Loucy (cell line): ENCODE measurements at regions not wholly inside any gene's neighbourhood (a gene's known extent, or its start where the extent isn't known, plus 50 kb on each side); places are given as distances from the start of the nearest gene placed in this dataset.

Experiments
- H2AFZ ChIP-seq: fragments of 200-600 bp; sonication (generic); 2 replicates; pipeline ENCODE4 v1.6.0; 2016; ENCODE audit warnings: antibody characterized with exemption, mild to moderate bottlenecking, low read length, moderate library complexity
- H3F3A ChIP-seq: fragments of 200-600 bp; 2 replicates; pipeline ENCODE4 v1.6.0; 2016; ENCODE audit warnings: antibody characterized with exemption, low read depth, mild to moderate bottlenecking
- H3K27me3 ChIP-seq: fragments of 200-600 bp; sonication (generic); 2 replicates; pipeline ENCODE4 v1.6.1; 2014; ENCODE audit warnings: low read length, mild to moderate bottlenecking; ENCODE audit not compliant: insufficient read depth, poor library complexity, severe bottlenecking
- H3K36me3 ChIP-seq: fragments of 200-600 bp; sonication (generic); 2 replicates; pipeline ENCODE4 v1.6.1; 2016; ENCODE audit warnings: low read length; ENCODE audit not compliant: insufficient read depth
- H3K4me1 ChIP-seq: fragments of 200-600 bp; sonication (generic); 2 replicates; pipeline ENCODE4 v1.5.1; 2014; ENCODE audit warnings: low read length, mild to moderate bottlenecking; ENCODE audit not compliant: insufficient read depth, poor library complexity, severe bottlenecking
- H3K4me2 ChIP-seq: fragments of 200-600 bp; sonication (generic); 2 replicates; pipeline ENCODE4 v1.6.0; 2014; ENCODE audit warnings: antibody characterized with exemption, low read length, low read depth, mild to moderate bottlenecking; ENCODE audit not compliant: poor library complexity, severe bottlenecking
- H3K4me3 ChIP-seq: fragments of 200-600 bp; sonication (generic); 2 replicates; pipeline ENCODE4 v1.5.1; 2014; ENCODE audit warnings: low read length, mild to moderate bottlenecking, mixed read lengths; ENCODE audit not compliant: poor library complexity, severe bottlenecking
- H3K79me2 ChIP-seq: fragments of 200-600 bp; sonication (generic); 2 replicates; pipeline ENCODE4 v1.6.1; 2014; ENCODE audit warnings: low read length; ENCODE audit not compliant: insufficient read depth
- H3K9ac ChIP-seq: fragments of 200-600 bp; sonication (generic); 2 replicates; pipeline ENCODE4 v1.6.0; 2014; ENCODE audit warnings: mild to moderate bottlenecking, low read depth, low read length, moderate library complexity; ENCODE audit not compliant: poor library complexity, severe bottlenecking
- H3K9me2 ChIP-seq: fragments of 200-600 bp; sonication (generic); replicated peaks from 2 replicates; pipeline ENCODE4 v1.6.1; 2016; ENCODE audit warnings: low read depth, low read length, mixed read lengths
- H3K9me3 ChIP-seq: fragments of 200-600 bp; sonication (generic); 2 replicates; pipeline ENCODE4 v1.6.1; 2014; ENCODE audit warnings: mild to moderate bottlenecking, antibody characterized with exemption, low read length, low read depth; ENCODE audit not compliant: insufficient read depth
- H4K20me1 ChIP-seq: fragments of 200-600 bp; sonication (generic); 2 replicates; pipeline ENCODE4 v1.6.0; 2014; ENCODE audit warnings: antibody characterized with exemption, low read length, mild to moderate bottlenecking; ENCODE audit not compliant: insufficient read depth, poor library complexity, severe bottlenecking
- CTCF ChIP-seq: fragments of 200-600 bp; sonication (generic); conservative IDR thresholded peaks from 2 replicates; pipeline ENCODE4 v1.5.1; 2014; ENCODE audit warnings: mild to moderate bottlenecking, antibody characterized with exemption, low read length
- EZH2phosphoT487 ChIP-seq: fragments of 200-600 bp; IDR thresholded peaks from 2 replicates; pipeline ENCODE4 v1.6.1; 2018; ENCODE audit warnings: antibody characterized with exemption, mild to moderate bottlenecking, moderate library complexity, borderline replicate concordance

DNA sequence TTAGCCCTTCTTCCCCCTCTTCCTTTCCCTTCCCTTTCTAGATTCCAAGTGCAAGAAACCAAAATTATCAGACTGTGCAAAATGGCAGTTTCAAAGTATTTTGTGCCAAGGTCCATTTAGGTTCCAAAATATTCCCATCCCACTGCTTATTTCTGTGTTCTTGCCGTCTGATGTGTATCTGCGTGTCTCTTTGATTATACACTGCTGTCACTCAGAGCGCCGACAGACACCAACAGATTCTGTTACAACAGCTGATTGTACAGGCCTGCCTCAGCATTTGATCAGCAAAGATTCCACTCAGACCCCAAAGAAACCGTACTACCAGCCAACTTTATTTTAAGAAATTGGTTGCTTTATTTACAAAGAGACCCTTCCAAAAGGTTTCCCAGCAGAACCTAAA is 225.6 kb upstream of the SATB1 start:
- H3K9me3 ChIP-seq, result no peaks in the 10 kb centered on the region
- H3K9ac ChIP-seq, result no peak overlapping the region

GRCh38 chr3:18649666-18650363 is 224.7 kb upstream of the SATB1 start:
- Histone ChIP-seq H3K9ac (no peak overlapping the region), H3K9me2 (no peaks in the 10 kb centered on the region), H3K79me2 (no peaks in the 10 kb centered on the region), H3K27me3 (no peaks in the 10 kb centered on the region), H3F3A (no peaks in the 10 kb centered on the region), H2AFZ (no peak overlapping the region), H3K4me1 (no peaks in the 10 kb centered on the region), H3K4me3 (no peak overlapping the region), H4K20me1 (no peaks in the 10 kb centered on the region), H3K9me3 (no peaks in the 10 kb centered on the region), H3K4me2 (no peak overlapping the region), H3K36me3 (no peaks in the 10 kb centered on the region)
- TF ChIP-seq CTCF (no peak), EZH2phosphoT487 (no peak)

More for the DNA sequence above, 225.6 kb upstream of the SATB1 start:
- Histone ChIP-seq H3K4me1 (no peaks in the 10 kb centered on the region), H3F3A (no peaks in the 10 kb centered on the region), H3K27me3 (no peaks in the 10 kb centered on the region), H3K9me2 (no peaks in the 10 kb centered on the region), H3K79me2 (no peaks in the 10 kb centered on the region), H3K4me2 (no peak overlapping the region), H3K4me3 (no peak overlapping the region), H3K36me3 (no peaks in the 10 kb centered on the region), H2AFZ (no peak overlapping the region), H4K20me1 (no peaks in the 10 kb centered on the region)
- TF ChIP-seq CTCF (no peak), EZH2phosphoT487 (no peak)

DNA sequence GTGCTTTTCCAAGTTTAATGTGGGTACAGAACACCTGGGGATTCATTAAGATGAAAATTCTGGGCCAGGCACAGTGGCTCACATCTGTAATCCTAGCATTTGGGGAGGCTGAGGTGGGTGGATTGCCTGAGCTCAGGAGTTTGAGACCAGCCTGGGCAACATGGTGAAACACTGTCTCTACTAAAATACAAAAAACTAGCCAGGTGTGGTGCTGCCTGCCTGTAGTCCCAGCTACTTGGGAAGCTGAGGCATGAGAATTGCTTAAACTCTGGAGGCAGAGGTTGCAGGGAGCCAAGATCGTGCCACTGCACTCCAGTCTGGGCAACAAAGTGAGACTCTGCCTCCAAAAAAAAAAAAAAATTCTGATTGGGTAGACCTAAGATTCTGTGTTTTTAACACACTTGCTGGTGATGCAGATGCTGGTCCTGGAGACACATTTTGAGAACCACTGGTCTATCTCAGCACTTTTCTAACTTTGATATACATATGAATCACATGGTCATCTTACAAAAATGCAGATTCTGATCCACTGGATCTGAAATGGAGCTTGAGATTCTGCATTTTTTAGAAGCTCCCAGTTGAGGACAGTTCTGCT is 223.8 kb upstream of the SATB1 start:
- no peaks in the 10 kb centered on the region for H3K79me2 ChIP-seq
- H3K9ac ChIP-seq, result no peak overlapping the region
- no peaks in the 10 kb centered on the region for H3K9me2 ChIP-seq
- no peak for TF ChIP-seq CTCF
- no peak for TF ChIP-seq EZH2phosphoT487
- H3K4me1 ChIP-seq, result no peaks in the 10 kb centered on the region
- no peak overlapping the region for H2AFZ ChIP-seq
- H3K27me3 ChIP-seq, result no peaks in the 10 kb centered on the region
- H3F3A ChIP-seq, result no peaks in the 10 kb centered on the region
- H3K9me3 ChIP-seq, result no peaks in the 10 kb centered on the region
- H3K4me3 ChIP-seq, result no peak overlapping the region
- H3K36me3 ChIP-seq, result no peaks in the 10 kb centered on the region
- H3K4me2 ChIP-seq, result no peak overlapping the region
- no peaks in the 10 kb centered on the region for H4K20me1 ChIP-seq
